ENCODE measurements at regions not wholly inside any gene's neighbourhood (a gene's known extent, or its start where the extent isn't known, plus 50 kb on each side); places are given as distances from the start of the nearest gene placed in this dataset.

- DNase-seq (ENCODE audit: extremely low read depth, insufficient read length): no peak
- no peaks in the 10 kb centered on the region; the same call in 1 of the 2 replicates for H3K27me3 ChIP-seq (replicated peaks; ENCODE audit: control insufficient read depth, insufficient read depth, low read length)
- H3K4me3 ChIP-seq (replicated peaks; ENCODE audit: low read depth, low read length): no peak overlapping the region
- H3K36me3 ChIP-seq (ENCODE audit: control insufficient read depth, insufficient read depth, low read length): no peaks in the 10 kb centered on the region
- no peak for TF ChIP-seq CTCF (IDR thresholded peaks at IDR 0.05; ENCODE audit: insufficient read depth, low read length, poor library complexity, severe bottlenecking)
Observed at GRCh38 chr1:47569261-47569660, 131.4 kb downstream of the FOXD2 start.

- no peak for TF ChIP-seq CTCF (IDR thresholded peaks at IDR 0.05; ENCODE audit: insufficient read depth, low read length, poor library complexity, severe bottlenecking)
- Histone ChIP-seq H3K4me3 (replicated peaks; ENCODE audit: low read depth, low read length) (no peak overlapping the region), H3K36me3 (ENCODE audit: control insufficient read depth, insufficient read depth, low read length) (no peaks in the 10 kb centered on the region), H3K27me3 (replicated peaks; ENCODE audit: control insufficient read depth, insufficient read depth, low read length) (no peaks in the 10 kb centered on the region; the same call in 1 of the 2 replicates)
- DNase-seq (ENCODE audit: extremely low read depth, insufficient read length): no peak
Observed at GRCh38 chr1:47569681-47570470, 132.0 kb downstream of the FOXD2 start.

- no peaks in the 10 kb centered on the region; the same call in 1 of the 2 replicates for H3K27me3 ChIP-seq (replicated peaks; ENCODE audit: control insufficient read depth, insufficient read depth, low read length)
- no peak overlapping the region for H3K4me3 ChIP-seq (replicated peaks; ENCODE audit: low read depth, low read length)
- H3K36me3 ChIP-seq (ENCODE audit: control insufficient read depth, insufficient read depth, low read length): no peaks in the 10 kb centered on the region
- DNase-seq (ENCODE audit: extremely low read depth, insufficient read length): no peak
- TF ChIP-seq CTCF (IDR thresholded peaks at IDR 0.05; ENCODE audit: insufficient read depth, low read length, poor library complexity, severe bottlenecking): no peak
Observed at GRCh38 chr1:47571161-47571560, 133.3 kb downstream of the FOXD2 start.

- Histone ChIP-seq H3K36me3 (ENCODE audit: control insufficient read depth, insufficient read depth, low read length) (no peaks in the 10 kb centered on the region), H3K4me3 (replicated peaks; ENCODE audit: low read depth, low read length) (no peak overlapping the region), H3K27me3 (replicated peaks; ENCODE audit: control insufficient read depth, insufficient read depth, low read length) (no peaks in the 10 kb centered on the region)
- no peak for DNase-seq (ENCODE audit: extremely low read depth, insufficient read length)
- TF ChIP-seq CTCF (IDR thresholded peaks at IDR 0.05; ENCODE audit: insufficient read depth, low read length, poor library complexity, severe bottlenecking): no peak
Observed at GRCh38 chr1:47571952-47572351, 134.1 kb downstream of the FOXD2 start.

- H3K27me3 ChIP-seq (replicated peaks; ENCODE audit: control insufficient read depth, insufficient read depth, low read length): no peaks in the 10 kb centered on the region; the same call in none of the 2 replicates
- no peak for TF ChIP-seq CTCF (IDR thresholded peaks at IDR 0.05; ENCODE audit: insufficient read depth, low read length, poor library complexity, severe bottlenecking)
- no peak for DNase-seq (ENCODE audit: extremely low read depth, insufficient read length)
- no peaks in the 10 kb centered on the region for H3K36me3 ChIP-seq (ENCODE audit: control insufficient read depth, insufficient read depth, low read length)
- no peak overlapping the region for H3K4me3 ChIP-seq (replicated peaks; ENCODE audit: low read depth, low read length)
Observed at GRCh38 chr1:47572731-47573430, 135.0 kb downstream of the FOXD2 start.
